MCF 10A (cell line): ENCODE measurements at regions not wholly inside any gene's neighbourhood (a gene's known extent, or its start where the extent isn't known, plus 50 kb on each side); places are given as distances from the start of the nearest gene placed in this dataset.

Experiments used
- BruUV-seq: library from RNA; stranded (reverse); fragments of 400-500 nt; replicated peaks from 2 replicates; lab custom pipeline; 2021; lab: Mats Ljungman, UMichigan
- CTCF ChIA-PET: fragments of 300-600 bp; sonication (Branson Sonifier 250); formaldehyde crosslinking; extraction: SDS; loops from one replicate; lab custom pipeline; 2021; ENCODE audit warnings: antibody characterized with exemption, inconsistent platforms; lab: Yijun Ruan, JAX
- POLR2A ChIA-PET: fragments of 300-600, 350-650 bp; sonication (Branson Sonifier 250); formaldehyde crosslinking; extraction: SDS; loops from one replicate; lab custom pipeline; 2020; ENCODE audit warnings: antibody characterized with exemption, inconsistent platforms; lab: Yijun Ruan, JAX
- DNase-seq: peaks from one replicate; pipeline ENCODE4 v3.0.0-alpha.2; 2018; ENCODE audit not compliant: unreplicated experiment
- H3K27ac Mint-ChIP-seq: one replicate; pipeline ENCODE4 v1.8.0; 2022; ENCODE audit warnings: mild to moderate bottlenecking, low read depth, mixed read lengths; ENCODE audit not compliant: unreplicated experiment
- H3K27me3 Mint-ChIP-seq: one replicate; pipeline ENCODE4 v1.8.0; 2022; ENCODE audit warnings: mixed read lengths; ENCODE audit not compliant: insufficient read depth, unreplicated experiment
- H3K36me3 Mint-ChIP-seq: one replicate; pipeline ENCODE4 v1.8.0; 2022; ENCODE audit warnings: mild to moderate bottlenecking, moderate library complexity, mixed read lengths; ENCODE audit not compliant: insufficient read depth, unreplicated experiment
- H3K4me1 Mint-ChIP-seq: one replicate; pipeline ENCODE4 v1.8.0; 2022; ENCODE audit warnings: mixed read lengths; ENCODE audit not compliant: insufficient read depth, unreplicated experiment
- H3K4me3 Mint-ChIP-seq: one replicate; pipeline ENCODE4 v1.8.0; 2022; ENCODE audit warnings: mild to moderate bottlenecking, moderate library complexity, mixed read lengths; ENCODE audit not compliant: unreplicated experiment
- H3K9me3 Mint-ChIP-seq: one replicate; pipeline ENCODE4 v1.8.0; 2022; ENCODE audit warnings: mixed read lengths; ENCODE audit not compliant: unreplicated experiment
- CTCF ChIP-seq: fragments of 200-600 bp; IDR thresholded peaks from one replicate; pipeline ENCODE4 v1.8.0; 2022; ENCODE audit warnings: antibody characterized with exemption, mild to moderate bottlenecking; ENCODE audit not compliant: unreplicated experiment
- intact Hi-C: fragments of 100-400 bp; cut with micrococcal nuclease; formaldehyde crosslinking; loops from 2 replicates; pipeline ENCODE4 v1.14.1; 2022

GRCh38 chr7:25308906-25309705 is 80.8 kb upstream of the NPVF start:
- ChIA-PET POLR2A (no interaction called here), CTCF (no interaction called here)
- peaks cover 63% of the 10 kb centered on the region for H3K27me3 Mint-ChIP-seq
- H3K9me3 Mint-ChIP-seq = no peaks in the 10 kb centered on the region
- no peak for DNase-seq
- no peak for TF ChIP-seq CTCF
- no TSS peak for BruUV-seq
- H3K36me3 Mint-ChIP-seq = no peaks in the 10 kb centered on the region
- no peak overlapping the region for H3K4me3 Mint-ChIP-seq
- H3K4me1 Mint-ChIP-seq = no peaks in the 10 kb centered on the region
- no peak overlapping the region for H3K27ac Mint-ChIP-seq
- intact Hi-C loops = no loop called here

GRCh38 chr7:25310896-25311295 is 82.6 kb upstream of the NPVF start:
- ChIA-PET CTCF (interaction anchor here (0.6 kb wide), 1 partner anchor 68 kb away, joined by 3 read pairs; no protein-coding TSS in a partner anchor), POLR2A (no interaction called here)
- intact Hi-C loops = no loop called here
- no peaks in the 10 kb centered on the region for H3K4me1 Mint-ChIP-seq
- no peaks in the 10 kb centered on the region for H3K36me3 Mint-ChIP-seq
- no peak overlapping the region for H3K4me3 Mint-ChIP-seq
- H3K27me3 Mint-ChIP-seq = peaks cover 51% of the 10 kb centered on the region
- no peak overlapping the region for H3K27ac Mint-ChIP-seq
- BruUV-seq = no TSS peak
- no peak for DNase-seq
- no peak for TF ChIP-seq CTCF
- no peaks in the 10 kb centered on the region for H3K9me3 Mint-ChIP-seq

DNA sequence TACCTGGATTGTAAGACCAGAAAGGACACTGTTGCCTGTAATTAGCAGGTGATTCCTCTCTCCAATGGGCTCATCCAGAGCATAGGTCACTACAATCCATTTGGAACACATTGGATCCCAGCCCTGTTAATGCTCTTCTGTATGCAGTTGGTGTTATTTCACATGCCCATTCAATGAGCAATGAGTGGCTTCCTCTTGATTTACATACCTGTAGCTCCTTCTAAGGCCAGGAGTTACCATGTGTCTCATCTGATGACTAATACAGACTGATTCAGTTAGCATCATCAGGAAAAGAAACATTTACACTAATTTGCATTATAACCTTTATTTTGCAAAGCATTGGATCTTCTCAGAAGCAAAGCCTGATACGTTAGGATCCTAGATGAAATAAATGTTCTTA is 83.1 kb upstream of the NPVF start:
- Mint-ChIP-seq H3K27ac (no peak overlapping the region), H3K27me3 (peaks cover 56% of the 10 kb centered on the region), H3K9me3 (no peaks in the 10 kb centered on the region), H3K4me3 (no peak overlapping the region), H3K4me1 (no peaks in the 10 kb centered on the region), H3K36me3 (no peaks in the 10 kb centered on the region)
- no peak for TF ChIP-seq CTCF
- BruUV-seq = no TSS peak
- DNase-seq = peak; percentile 28
- POLR2A ChIA-PET = no interaction called here
- CTCF ChIA-PET = no interaction called here
- intact Hi-C loops = no loop called here

GRCh38 chr7:25312968-25313367 is 84.7 kb upstream of the NPVF start:
- no peaks in the 10 kb centered on the region for H3K4me1 Mint-ChIP-seq
- H3K36me3 Mint-ChIP-seq = no peaks in the 10 kb centered on the region
- no peak overlapping the region for H3K4me3 Mint-ChIP-seq
- no peak for TF ChIP-seq CTCF
- no peaks in the 10 kb centered on the region for H3K9me3 Mint-ChIP-seq
- intact Hi-C loops = no loop called here
- DNase-seq = no peak
- BruUV-seq = no TSS peak
- H3K27ac Mint-ChIP-seq = no peak overlapping the region
- H3K27me3 Mint-ChIP-seq = peaks cover 51% of the 10 kb centered on the region
- CTCF ChIA-PET = no interaction called here
- POLR2A ChIA-PET = no interaction called here
